GM12864 (cell line): ENCODE measurements at regions not wholly inside any gene's neighbourhood (a gene's known extent, or its start where the extent isn't known, plus 50 kb on each side); places are given as distances from the start of the nearest gene placed in this dataset.

Experiments
- DNase-seq: peaks from one replicate; pipeline ENCODE4 v3.0.0-alpha.2; 2011; ENCODE audit warnings: low read depth
- H3K4me3 ChIP-seq: 2 replicates; pipeline ENCODE4 v1.5.1; 2011; ENCODE audit warnings: mild to moderate bottlenecking, low read depth, low read length, control low read depth
- TF ChIP-seq, protein P1 (sequence below): IDR thresholded peaks from 2 replicates; pipeline ENCODE4 v1.5.1; 2011; ENCODE audit warnings: low read depth, mild to moderate bottlenecking, moderate library complexity, low read length, control low read depth, inconsistent platforms; ENCODE audit errors: missing control alignments

DNA sequence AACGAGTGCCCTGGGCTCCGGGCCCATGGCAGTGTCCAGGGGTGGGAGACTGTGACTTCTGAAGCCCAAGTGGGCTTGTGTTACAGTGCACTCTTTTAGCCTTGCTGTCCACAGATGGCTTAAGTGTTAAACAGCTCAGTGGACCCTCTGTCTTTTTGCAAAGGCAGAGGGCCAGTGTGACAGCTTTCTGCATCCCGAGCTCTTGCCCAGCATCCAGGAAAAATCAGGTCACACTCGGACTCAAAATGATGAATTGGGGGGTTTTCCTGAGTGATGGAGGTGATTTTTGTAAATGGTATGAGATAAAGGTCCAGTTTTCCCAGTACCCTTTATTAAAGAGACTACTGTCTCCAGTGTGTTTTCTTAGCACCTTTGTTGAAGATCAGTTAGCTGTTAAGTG is 321.3 kb upstream of the GRAMD2B start:
- no peak for DNase-seq
- H3K4me3 ChIP-seq, result no peak overlapping the region
- TF ChIP-seq, protein P1, sequence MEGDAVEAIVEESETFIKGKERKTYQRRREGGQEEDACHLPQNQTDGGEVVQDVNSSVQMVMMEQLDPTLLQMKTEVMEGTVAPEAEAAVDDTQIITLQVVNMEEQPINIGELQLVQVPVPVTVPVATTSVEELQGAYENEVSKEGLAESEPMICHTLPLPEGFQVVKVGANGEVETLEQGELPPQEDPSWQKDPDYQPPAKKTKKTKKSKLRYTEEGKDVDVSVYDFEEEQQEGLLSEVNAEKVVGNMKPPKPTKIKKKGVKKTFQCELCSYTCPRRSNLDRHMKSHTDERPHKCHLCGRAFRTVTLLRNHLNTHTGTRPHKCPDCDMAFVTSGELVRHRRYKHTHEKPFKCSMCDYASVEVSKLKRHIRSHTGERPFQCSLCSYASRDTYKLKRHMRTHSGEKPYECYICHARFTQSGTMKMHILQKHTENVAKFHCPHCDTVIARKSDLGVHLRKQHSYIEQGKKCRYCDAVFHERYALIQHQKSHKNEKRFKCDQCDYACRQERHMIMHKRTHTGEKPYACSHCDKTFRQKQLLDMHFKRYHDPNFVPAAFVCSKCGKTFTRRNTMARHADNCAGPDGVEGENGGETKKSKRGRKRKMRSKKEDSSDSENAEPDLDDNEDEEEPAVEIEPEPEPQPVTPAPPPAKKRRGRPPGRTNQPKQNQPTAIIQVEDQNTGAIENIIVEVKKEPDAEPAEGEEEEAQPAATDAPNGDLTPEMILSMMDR, result no peak

DNA sequence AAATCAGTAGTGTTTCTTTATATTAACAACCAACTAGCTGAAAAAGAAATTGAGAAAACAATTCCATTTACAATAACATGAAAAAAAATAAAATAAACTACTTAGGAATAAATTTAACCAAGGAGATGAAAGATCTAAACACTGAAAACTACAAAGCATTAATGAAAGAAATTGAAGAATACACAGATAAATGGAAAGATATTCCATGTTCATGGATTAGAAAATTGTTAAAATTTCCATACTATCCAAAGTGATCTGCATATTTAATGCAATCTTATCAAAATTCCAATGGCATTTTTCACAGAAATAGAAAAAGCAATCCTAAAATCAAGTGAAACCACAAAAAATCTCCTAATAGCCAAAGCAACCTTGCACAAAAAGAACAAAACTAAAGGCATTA is 320.2 kb upstream of the GRAMD2B start:
- TF ChIP-seq, protein P1, result no peak
- no peak overlapping the region for H3K4me3 ChIP-seq
- DNase-seq, result no peak

GRCh38 chr5:126103868-126104267 is 319.3 kb upstream of the GRAMD2B start:
- TF ChIP-seq, protein P1, result no peak
- no peak overlapping the region for H3K4me3 ChIP-seq
- DNase-seq, result no peak

DNA sequence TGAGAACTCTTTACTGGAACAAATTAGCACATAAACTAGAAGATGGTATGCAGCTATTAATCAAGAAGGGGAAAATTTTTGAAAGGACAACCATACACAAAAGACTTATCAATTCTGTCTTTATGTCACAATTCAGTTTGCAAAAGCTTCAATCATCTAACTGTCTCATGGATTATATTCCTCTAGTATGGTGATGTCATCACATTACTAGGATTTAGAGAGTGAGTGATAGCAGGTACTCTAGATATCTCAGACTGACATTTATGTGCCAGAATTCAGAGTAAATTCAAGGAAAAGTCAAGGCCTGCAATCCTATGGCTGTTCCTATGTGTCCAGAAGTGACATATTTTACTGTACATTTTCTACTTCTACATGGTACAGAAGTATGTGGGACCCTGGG is 318.9 kb upstream of the GRAMD2B start:
- no peak overlapping the region for H3K4me3 ChIP-seq
- TF ChIP-seq, protein P1, result no peak
- no peak for DNase-seq

GRCh38 chr5:126104951-126105350 is 318.3 kb upstream of the GRAMD2B start:
- no peak for DNase-seq
- TF ChIP-seq, protein P1, result no peak
- no peak overlapping the region for H3K4me3 ChIP-seq

- DNase-seq, result no peak
- TF ChIP-seq, protein P1, result no peak
- no peak overlapping the region for H3K4me3 ChIP-seq
These were observed 317.2 kb upstream of the GRAMD2B start for GRCh38 chr5:126106029-126106428.

GRCh38 chr5:126107381-126107780 is 315.8 kb upstream of the GRAMD2B start:
- no peak for DNase-seq
- TF ChIP-seq, protein P1, result no peak
- no peak overlapping the region for H3K4me3 ChIP-seq
